ENCODE measurements at regions not wholly inside any gene's neighbourhood (a gene's known extent, or its start where the extent isn't known, plus 50 kb on each side); places are given as distances from the start of the nearest gene placed in this dataset.

DNA sequence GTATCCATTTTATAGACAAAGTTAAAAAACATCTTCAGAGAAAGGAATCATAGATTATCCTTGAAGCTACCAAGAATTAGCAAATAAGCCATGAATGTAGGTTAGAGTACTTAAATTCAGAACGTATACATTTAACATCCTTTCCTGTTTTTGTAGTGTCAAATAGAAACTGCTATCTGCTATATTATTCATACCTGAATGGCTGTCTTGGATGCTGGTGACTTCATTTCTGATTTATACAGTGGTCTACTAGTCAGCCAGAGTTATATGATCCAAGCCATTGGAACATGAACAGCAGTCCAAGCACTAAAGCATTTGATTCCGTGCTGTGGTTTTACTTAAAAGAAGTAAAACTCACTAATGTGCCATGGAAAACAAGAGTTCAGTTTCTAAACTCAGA is 58.3 kb upstream of the VSIG4 start:
- TF ChIP-seq, protein P1, sequence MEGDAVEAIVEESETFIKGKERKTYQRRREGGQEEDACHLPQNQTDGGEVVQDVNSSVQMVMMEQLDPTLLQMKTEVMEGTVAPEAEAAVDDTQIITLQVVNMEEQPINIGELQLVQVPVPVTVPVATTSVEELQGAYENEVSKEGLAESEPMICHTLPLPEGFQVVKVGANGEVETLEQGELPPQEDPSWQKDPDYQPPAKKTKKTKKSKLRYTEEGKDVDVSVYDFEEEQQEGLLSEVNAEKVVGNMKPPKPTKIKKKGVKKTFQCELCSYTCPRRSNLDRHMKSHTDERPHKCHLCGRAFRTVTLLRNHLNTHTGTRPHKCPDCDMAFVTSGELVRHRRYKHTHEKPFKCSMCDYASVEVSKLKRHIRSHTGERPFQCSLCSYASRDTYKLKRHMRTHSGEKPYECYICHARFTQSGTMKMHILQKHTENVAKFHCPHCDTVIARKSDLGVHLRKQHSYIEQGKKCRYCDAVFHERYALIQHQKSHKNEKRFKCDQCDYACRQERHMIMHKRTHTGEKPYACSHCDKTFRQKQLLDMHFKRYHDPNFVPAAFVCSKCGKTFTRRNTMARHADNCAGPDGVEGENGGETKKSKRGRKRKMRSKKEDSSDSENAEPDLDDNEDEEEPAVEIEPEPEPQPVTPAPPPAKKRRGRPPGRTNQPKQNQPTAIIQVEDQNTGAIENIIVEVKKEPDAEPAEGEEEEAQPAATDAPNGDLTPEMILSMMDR (IDR thresholded peaks at IDR 0.05; ENCODE audit: low read length): no peak
- no peak for TF ChIP-seq EZH2 (optimal IDR thresholded peaks at IDR 0.05; ENCODE audit: low read depth, low read length)
- TF ChIP-seq EZH2phosphoT487 (IDR thresholded peaks at IDR 0.05; ENCODE audit: low read length): no peak
